Stimulated activated CD4-positive, alpha-beta T cell treated with anti-CD3 and anti-CD28 coated beads, Interleukin-4, amount 100 ng/mL, for 48 hours (primary cell): ENCODE measurements at regions not wholly inside any gene's neighbourhood (a gene's known extent, or its start where the extent isn't known, plus 50 kb on each side); places are given as distances from the start of the nearest gene placed in this dataset.

ENCODE experiments used
- DNase-seq, 2 donors: peaks; one replicate each; pipeline ENCODE4 v3.0.0-alpha.2; 2020; ENCODE audit warnings: low read depth in 2 of 2

DNA sequence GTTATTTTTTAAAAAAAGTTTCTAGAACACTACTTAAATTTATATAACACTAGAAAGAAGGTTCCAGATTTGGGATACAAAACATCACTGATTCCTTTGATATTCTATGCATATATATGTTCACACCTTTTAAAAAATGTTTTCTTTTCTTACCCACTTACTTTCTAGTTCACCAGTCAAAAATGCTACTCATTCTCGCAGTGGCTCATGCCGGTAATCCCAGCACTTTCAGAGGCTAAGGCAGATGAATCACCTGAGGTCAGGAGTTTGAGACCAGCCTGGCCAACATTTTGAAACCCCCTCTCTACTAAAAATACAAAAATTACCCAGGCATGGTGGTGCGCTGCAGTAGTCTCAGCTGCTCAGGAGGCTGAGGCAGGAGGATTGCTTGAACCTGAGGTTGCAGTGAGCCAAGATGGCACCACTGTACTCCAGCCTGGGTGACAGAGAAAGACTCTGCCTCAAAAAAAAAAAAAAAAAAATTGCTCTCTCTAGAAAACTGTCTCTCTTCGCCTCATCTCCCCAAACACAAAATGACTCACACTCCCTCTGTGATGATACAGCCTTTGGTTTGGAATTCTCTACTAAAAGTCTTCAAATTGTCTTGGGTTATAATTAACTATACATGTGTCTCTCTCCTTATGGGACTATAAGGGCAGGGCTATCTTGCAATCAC is 52.6 kb upstream of the TGFBR2 start:
- DNase-seq = peak in 1 of 2 donors; percentile 8

DNA sequence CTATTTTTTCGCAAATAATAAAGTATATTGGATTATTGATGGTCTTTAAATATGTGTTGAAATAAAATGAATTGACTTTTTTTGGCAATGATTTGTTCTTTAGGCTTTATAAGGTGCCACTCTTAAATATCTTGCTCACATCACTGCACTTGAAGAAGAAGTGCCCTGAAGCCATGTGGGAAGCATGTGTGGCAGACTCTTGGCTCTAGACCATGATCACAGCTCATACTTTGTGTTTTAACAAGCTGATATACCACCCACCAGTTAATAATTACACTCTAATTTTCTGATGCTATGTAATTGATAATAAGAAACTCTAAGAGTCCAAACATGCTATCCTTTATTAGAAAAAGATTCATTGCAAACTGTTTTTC is 52.1 kb upstream of the TGFBR2 start:
- no peak for DNase-seq

DNA sequence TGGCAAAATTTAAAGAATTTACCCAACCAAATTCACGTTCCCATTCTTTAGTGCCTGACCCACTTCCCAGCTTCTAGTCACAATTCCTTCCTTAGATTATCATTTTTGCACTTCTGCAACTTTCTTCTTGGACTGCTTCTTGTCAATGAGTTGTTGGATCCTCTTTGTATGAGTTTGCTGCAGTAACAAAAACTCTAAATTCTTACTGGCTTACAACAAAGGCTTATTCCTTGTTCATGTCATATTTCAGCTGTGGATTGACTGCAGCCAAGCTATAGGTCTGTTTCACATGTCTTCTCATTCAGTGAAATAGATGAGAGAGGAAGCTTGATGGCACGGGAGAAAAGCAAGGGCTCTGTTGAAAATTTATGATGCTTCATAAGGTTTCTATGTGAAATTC is 50.4 kb upstream of the TGFBR2 start:
- DNase-seq = no peak
